Kidney (tissue), 13 donors: ENCODE measurements at regions not wholly inside any gene's neighbourhood (a gene's known extent, or its start where the extent isn't known, plus 50 kb on each side); places are given as distances from the start of the nearest gene placed in this dataset.
A peak's percentile ranks its signal among the peaks of the same experiment; 100 is the strongest.

Source experiments
- DNase-seq, 5 donors: peaks; one replicate each; pipeline ENCODE4 v3.0.0-alpha.2; 2013 to 2020
- FAIRE-seq: peaks from 2 replicates; lab custom pipeline; 2012; peaks lifted over from hg19 to GRCh38; lab: Jason Lieb, UNC
- H3K27ac ChIP-seq, 2 donors: one replicate each; pipeline ENCODE4 v1.7.0; 2013; ENCODE audit warnings: low read depth in 2 of 2, low read length in 2 of 2, inconsistent platforms in 1 of 2
- H3K27me3 ChIP-seq: one replicate; pipeline ENCODE4 v1.7.1; 2013; ENCODE audit warnings: low read length, inconsistent platforms; ENCODE audit not compliant: control insufficient read depth, insufficient read depth
- H3K36me3 ChIP-seq, 3 donors: one replicate each; pipeline versions ENCODE4 v1.7.0 to v1.7.1; 2013; ENCODE audit warnings: low read length in 3 of 3, control low read depth in 1 of 3, inconsistent platforms in 1 of 3; ENCODE audit not compliant: insufficient read depth in 3 of 3, control insufficient read depth in 2 of 3
- H3K4me1 ChIP-seq, 3 donors: one replicate each; pipeline versions ENCODE4 v1.7.0 to v1.7.1; 2013; ENCODE audit warnings: low read length in 3 of 3, inconsistent platforms in 1 of 3, low read depth in 1 of 3; ENCODE audit not compliant: control insufficient read depth in 2 of 3, insufficient read depth in 2 of 3
- H3K4me3 ChIP-seq, 3 donors: one replicate each; pipeline versions ENCODE4 v1.7.0 to v1.8.1; 2013; ENCODE audit warnings: low read length in 3 of 3, control low read depth in 1 of 3, inconsistent platforms in 1 of 3
- H3K9ac ChIP-seq, 3 donors: one replicate each; pipeline versions ENCODE4 v1.7.0 to v1.7.1; 2013; ENCODE audit warnings: low read length in 3 of 3, control low read depth in 1 of 3, inconsistent platforms in 1 of 3
- H3K9me3 ChIP-seq, 3 donors: one replicate each; pipeline versions ENCODE4 v1.7.0 to v1.7.1; 2013; ENCODE audit warnings: low read length in 3 of 3, control low read depth in 1 of 3, inconsistent platforms in 1 of 3; ENCODE audit not compliant: control insufficient read depth in 2 of 3, insufficient read depth in 1 of 3
- CTCF ChIP-seq: IDR thresholded peaks from 3 replicates; pipeline ENCODE4 v1.5.1; 2012; ENCODE audit warnings: mild to moderate bottlenecking, moderate library complexity, borderline replicate concordance; ENCODE audit not compliant: insufficient read depth; ENCODE audit errors: extremely low read depth
- intact Hi-C: fragments of 100-400 bp; cut with DNase I; formaldehyde crosslinking; loops from one replicate; pipeline ENCODE4 v1.11.1; 2022
- donor health status: control.
- donor health status: control.
- donor health status: control.
- donor health status: control.
- donor health status: control.
- donor health status: DM: yes; HTN: yes; CAD: no.
- donor health status: Normal renal cell carcinoma (clear cell type).

DNA sequence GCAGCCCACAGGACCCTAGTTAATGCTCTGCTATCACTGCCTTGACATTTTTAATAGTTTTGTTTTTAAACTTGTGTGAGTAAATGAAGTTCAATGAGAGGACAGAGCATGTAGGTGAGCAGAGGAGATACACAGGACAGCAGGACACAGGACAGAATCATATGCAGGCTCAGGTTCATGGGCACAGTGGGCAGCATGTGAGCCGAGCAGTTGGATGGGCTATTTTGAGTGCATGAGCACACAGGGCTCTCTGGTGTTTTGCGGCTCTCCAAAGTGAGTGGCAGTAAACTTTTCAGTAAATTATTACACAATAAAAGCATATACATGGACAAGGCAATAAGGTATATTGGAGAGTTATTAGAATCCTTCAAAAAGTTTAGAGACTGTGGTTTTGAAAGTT lies 189.7 kb upstream of the OR4E1 start:
- Histone ChIP-seq H3K4me3 (no peak overlapping the region), H3K9me3 (no peaks in the 10 kb centered on the region), H3K9ac (no peak overlapping the region), H3K4me1 (no peaks in the 10 kb centered on the region), H3K27ac (no peak overlapping the region), H3K36me3 (no peaks in the 10 kb centered on the region), H3K27me3 (no peaks in the 10 kb centered on the region)
- no peak for TF ChIP-seq CTCF
- intact Hi-C loops, result no loop called here
- no peak for FAIRE-seq
- DNase-seq, result no peak

- FAIRE-seq, result no peak
- no peaks in the 10 kb centered on the region for H3K9me3 ChIP-seq
- intact Hi-C loops, result no loop called here
- no peak for DNase-seq
- no peak overlapping the region for H3K9ac ChIP-seq
- no peak overlapping the region for H3K4me3 ChIP-seq
- no peak overlapping the region for H3K27ac ChIP-seq
- no peaks in the 10 kb centered on the region for H3K27me3 ChIP-seq
- no peak for TF ChIP-seq CTCF
- H3K36me3 ChIP-seq, result no peaks in the 10 kb centered on the region
- H3K4me1 ChIP-seq, result no peaks in the 10 kb centered on the region
These were observed 187.5 kb upstream of the OR4E1 start for GRCh38 chr14:21861153-21861552.

GRCh38 chr14:21860172-21860571 lies 186.6 kb upstream of the OR4E1 start:
- FAIRE-seq, result no peak

More at GRCh38 chr14:21860172-21860571, 186.6 kb upstream of the OR4E1 start:
- Histone ChIP-seq H3K27me3 (no peaks in the 10 kb centered on the region), H3K4me3 (no peak overlapping the region), H3K9me3 (no peaks in the 10 kb centered on the region), H3K9ac (no peak overlapping the region), H3K27ac (no peak overlapping the region), H3K36me3 (no peaks in the 10 kb centered on the region), H3K4me1 (no peaks in the 10 kb centered on the region)
- TF ChIP-seq CTCF, result peak; percentile 3
- intact Hi-C loops, result no loop called here
- DNase-seq, result no peak
